ENCODE measurements at regions not wholly inside any gene's neighbourhood (a gene's known extent, or its start where the extent isn't known, plus 50 kb on each side); places are given as distances from the start of the nearest gene placed in this dataset.
"Not testable (repeated sequence)": the region's sequence is repeated elsewhere in the genome, so short reads cannot be mapped to it uniquely, and the experiment has no call there.

GRCh38 chr2:111252436-111252835, 131.7 kb downstream of the BCL2L11 start:
- no peak for DNase-seq

GRCh38 chr2:111254916-111255315, 134.2 kb downstream of the BCL2L11 start:
- DNase-seq = not testable (repeated sequence)

- not testable (repeated sequence) for DNase-seq
Observed at GRCh38 chr2:111256628-111257027, 135.9 kb downstream of the BCL2L11 start.

GRCh38 chr2:111257607-111258006, 136.9 kb downstream of the BCL2L11 start:
- not testable (repeated sequence) for DNase-seq

GRCh38 chr2:111258318-111258717, 137.6 kb downstream of the BCL2L11 start:
- DNase-seq = not testable (repeated sequence)

- not testable (repeated sequence) for DNase-seq
Observed at GRCh38 chr2:111262627-111263379, 142.1 kb downstream of the BCL2L11 start.

GRCh38 chr2:111263380-111264017, 142.8 kb downstream of the BCL2L11 start:
- not testable (repeated sequence) for DNase-seq

- not testable (repeated sequence) for DNase-seq
Observed at GRCh38 chr2:111264956-111265355, 144.2 kb downstream of the BCL2L11 start.

GRCh38 chr2:111266556-111266955, 145.8 kb downstream of the BCL2L11 start:
- DNase-seq = not testable (repeated sequence)

GRCh38 chr2:111267038-111267437, 146.3 kb downstream of the BCL2L11 start:
- DNase-seq = not testable (repeated sequence)

- DNase-seq = not testable (repeated sequence)
Observed at GRCh38 chr2:111269761-111270323, 149.1 kb downstream of the BCL2L11 start.

- not testable (repeated sequence) for DNase-seq
Observed at GRCh38 chr2:111270569-111270968, 149.9 kb downstream of the BCL2L11 start.

- DNase-seq = not testable (repeated sequence)
Observed at GRCh38 chr2:111271647-111272304, 151.1 kb downstream of the BCL2L11 start.

- DNase-seq = not testable (repeated sequence)
Observed at GRCh38 chr2:111273007-111273406, 152.3 kb downstream of the BCL2L11 start.

- not testable (repeated sequence) for DNase-seq
Observed at GRCh38 chr2:111275047-111275853, 154.5 kb downstream of the BCL2L11 start.

- not testable (repeated sequence) for DNase-seq
Observed at GRCh38 chr2:111275854-111276171, 155.1 kb downstream of the BCL2L11 start.

GRCh38 chr2:111278133-111278532, 157.4 kb downstream of the BCL2L11 start:
- DNase-seq = not testable (repeated sequence)

- not testable (repeated sequence) for DNase-seq
Observed at GRCh38 chr2:111280709-111281286, 160.1 kb downstream of the BCL2L11 start.

- not testable (repeated sequence) for DNase-seq
Observed at GRCh38 chr2:111282162-111282561, 161.4 kb downstream of the BCL2L11 start.

GRCh38 chr2:111287646-111288568, 167.2 kb downstream of the BCL2L11 start:
- DNase-seq = not testable (repeated sequence)

GRCh38 chr2:111290370-111290769, 169.7 kb downstream of the BCL2L11 start:
- not testable (repeated sequence) for DNase-seq

All from KG1 (cell line).